ENCODE measurements at regions not wholly inside any gene's neighbourhood (a gene's known extent, or its start where the extent isn't known, plus 50 kb on each side); places are given as distances from the start of the nearest gene placed in this dataset.

- H3K36me3 ChIP-seq (ENCODE audit: insufficient read depth), result no peaks in the 10 kb centered on the region
- no peak for TF ChIP-seq CTCF (conservative IDR thresholded peaks at IDR 0.05; ENCODE audit: low read depth, low read length)
Measured at GRCh38 chr16:65422934-65423333, 301.1 kb upstream of the CDH11 start.

DNA sequence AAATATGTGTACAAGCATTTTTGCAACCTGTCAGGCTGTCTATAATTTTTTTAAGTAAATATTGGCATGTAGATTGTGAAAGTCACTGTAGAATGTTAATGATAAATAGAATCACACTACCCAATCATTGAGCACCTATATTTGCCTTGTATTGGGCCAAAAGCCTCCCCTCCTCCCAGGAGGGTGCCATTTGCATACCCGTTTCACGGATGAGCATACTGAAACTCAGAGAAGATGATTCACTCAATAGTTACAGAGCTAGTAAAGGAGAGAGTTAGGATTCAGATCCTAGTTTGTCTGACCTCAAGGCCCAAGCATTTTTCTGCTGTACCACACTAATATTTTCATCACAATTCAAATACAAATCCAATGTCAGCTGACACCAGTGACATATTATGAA, 299.7 kb upstream of the CDH11 start:
- no peak for TF ChIP-seq CTCF (conservative IDR thresholded peaks at IDR 0.05; ENCODE audit: low read depth, low read length)
- no peaks in the 10 kb centered on the region for H3K27me3 ChIP-seq (ENCODE audit: insufficient read depth, low read depth)

More at GRCh38 chr16:65422934-65423333, 301.1 kb upstream of the CDH11 start:
- no peaks in the 10 kb centered on the region for H4K20me1 ChIP-seq (ENCODE audit: insufficient read depth)
- no peaks in the 10 kb centered on the region for H3K27me3 ChIP-seq (ENCODE audit: insufficient read depth, low read depth)
- no peak overlapping the region for H2AFZ ChIP-seq (ENCODE audit: low read depth)
- no peak overlapping the region for H3K4me3 ChIP-seq (IDR thresholded peaks at IDR 0.05; ENCODE audit: insufficient read depth, low read depth, low read length)
- H3K4me2 ChIP-seq, result no peak overlapping the region
- H3K4me1 ChIP-seq (ENCODE audit: low read depth, poor library complexity, severe bottlenecking), result no peaks in the 10 kb centered on the region
- no peak overlapping the region for H3K27ac ChIP-seq
- no peak overlapping the region for H3K9ac ChIP-seq
- no peaks in the 10 kb centered on the region for H3K79me2 ChIP-seq (ENCODE audit: insufficient read depth, low read depth)

DNA sequence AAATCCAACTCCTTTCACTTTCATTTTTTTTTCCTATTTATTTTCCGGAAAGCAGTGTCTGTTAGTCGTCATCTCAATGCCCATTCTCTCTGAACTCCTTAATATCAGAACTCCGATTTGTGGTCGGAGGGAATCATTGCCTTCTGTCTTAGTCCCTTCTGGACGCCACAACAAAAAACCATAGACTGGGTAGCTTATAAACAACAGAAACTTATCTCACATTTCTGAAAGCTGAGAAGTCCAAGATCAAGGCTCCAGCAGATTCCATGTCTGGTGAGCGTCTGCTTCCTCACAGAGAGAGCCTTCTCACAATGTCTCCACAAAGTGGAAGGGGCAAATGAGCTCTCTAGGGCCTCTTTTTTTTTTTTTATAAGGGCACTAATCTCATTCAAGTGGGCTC, 296.6 kb upstream of the CDH11 start:
- Histone ChIP-seq H3K4me2 (no peak overlapping the region), H3K79me2 (ENCODE audit: insufficient read depth, low read depth) (no peaks in the 10 kb centered on the region), H3K4me3 (IDR thresholded peaks at IDR 0.05; ENCODE audit: insufficient read depth, low read depth, low read length) (no peak overlapping the region), H3K36me3 (ENCODE audit: insufficient read depth) (no peaks in the 10 kb centered on the region), H2AFZ (ENCODE audit: low read depth) (no peak overlapping the region), H3K4me1 (ENCODE audit: low read depth, poor library complexity, severe bottlenecking) (peaks cover 18% of the 10 kb centered on the region), H4K20me1 (ENCODE audit: insufficient read depth) (no peaks in the 10 kb centered on the region), H3K27ac (no peak overlapping the region), H3K9ac (no peak overlapping the region), H3K27me3 (ENCODE audit: insufficient read depth, low read depth) (no peaks in the 10 kb centered on the region)
- no peak for TF ChIP-seq CTCF (conservative IDR thresholded peaks at IDR 0.05; ENCODE audit: low read depth, low read length)

More for the DNA sequence above, 299.7 kb upstream of the CDH11 start:
- H3K4me3 ChIP-seq (IDR thresholded peaks at IDR 0.05; ENCODE audit: insufficient read depth, low read depth, low read length), result no peak overlapping the region
- H3K9ac ChIP-seq, result no peak overlapping the region
- no peaks in the 10 kb centered on the region for H4K20me1 ChIP-seq (ENCODE audit: insufficient read depth)
- H2AFZ ChIP-seq (ENCODE audit: low read depth), result no peak overlapping the region
- no peak overlapping the region for H3K27ac ChIP-seq
- H3K4me2 ChIP-seq, result no peak overlapping the region
- H3K79me2 ChIP-seq (ENCODE audit: insufficient read depth, low read depth), result no peaks in the 10 kb centered on the region
- H3K4me1 ChIP-seq (ENCODE audit: low read depth, poor library complexity, severe bottlenecking), result no peaks in the 10 kb centered on the region
- H3K36me3 ChIP-seq (ENCODE audit: insufficient read depth), result no peaks in the 10 kb centered on the region

DNA sequence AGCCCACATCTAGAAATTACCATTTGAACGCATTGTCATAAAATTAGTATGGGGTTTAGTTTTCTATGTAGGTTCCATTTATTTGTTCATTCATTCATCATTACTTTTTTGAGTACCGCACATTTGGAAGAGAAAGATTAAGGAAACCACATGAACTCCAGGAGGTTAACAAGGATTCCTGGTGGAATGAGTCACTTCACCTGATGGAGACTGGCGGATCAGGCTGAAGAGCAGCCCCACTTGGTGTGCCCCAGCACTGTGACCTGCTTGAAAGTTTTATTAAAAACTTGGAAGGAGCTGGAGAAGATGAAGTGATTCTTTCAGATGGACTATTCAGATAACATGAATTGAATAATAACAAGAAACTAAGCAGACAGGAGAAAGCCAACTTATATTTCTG, 293.6 kb upstream of the CDH11 start:
- Histone ChIP-seq H3K4me2 (no peak overlapping the region), H3K79me2 (ENCODE audit: insufficient read depth, low read depth) (no peaks in the 10 kb centered on the region), H3K36me3 (ENCODE audit: insufficient read depth) (no peaks in the 10 kb centered on the region), H3K9ac (no peak overlapping the region), H2AFZ (ENCODE audit: low read depth) (no peak overlapping the region), H4K20me1 (ENCODE audit: insufficient read depth) (no peaks in the 10 kb centered on the region), H3K27me3 (ENCODE audit: insufficient read depth, low read depth) (no peaks in the 10 kb centered on the region), H3K27ac (no peak overlapping the region), H3K4me1 (ENCODE audit: low read depth, poor library complexity, severe bottlenecking) (peaks cover 18% of the 10 kb centered on the region), H3K4me3 (IDR thresholded peaks at IDR 0.05; ENCODE audit: insufficient read depth, low read depth, low read length) (no peak overlapping the region)
- no peak for TF ChIP-seq CTCF (conservative IDR thresholded peaks at IDR 0.05; ENCODE audit: low read depth, low read length)
